ENCODE measurements at regions not wholly inside any gene's neighbourhood (a gene's known extent, or its start where the extent isn't known, plus 50 kb on each side); places are given as distances from the start of the nearest gene placed in this dataset.
"Not testable (repeated sequence)": the region's sequence is repeated elsewhere in the genome, so short reads cannot be mapped to it uniquely, and the experiment has no call there.

DNA sequence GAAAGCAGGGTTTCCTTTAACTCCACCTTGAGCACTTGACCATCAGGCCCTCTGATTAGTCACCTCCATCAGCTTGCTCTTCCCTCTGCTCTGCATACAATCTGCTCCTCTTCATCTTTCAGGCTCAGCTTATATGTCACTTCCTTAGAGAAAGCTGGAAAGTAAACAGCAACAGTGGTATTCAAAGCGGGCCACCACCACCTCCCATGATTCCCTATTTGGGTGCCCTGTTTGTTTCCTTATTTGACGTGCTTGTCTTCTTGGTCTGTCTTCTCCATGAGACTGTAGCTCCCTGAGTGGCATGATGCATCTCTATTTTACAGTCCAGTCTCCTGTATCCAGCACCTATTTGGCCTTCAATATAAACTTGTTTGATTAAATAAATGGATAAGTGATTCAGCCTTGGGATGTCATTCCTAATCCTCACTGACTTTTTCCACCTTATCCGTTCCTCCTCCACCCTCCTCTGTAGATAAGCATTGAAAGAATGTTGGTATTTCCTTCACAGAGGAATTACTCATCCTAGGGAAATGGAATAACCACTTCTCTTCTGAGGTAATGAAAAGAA, 102.8 kb upstream of the SGK1 start:
- DNase-seq (ENCODE audit: extremely low read depth in 1 of 2, low read depth in 1 of 2), result no peak

DNA sequence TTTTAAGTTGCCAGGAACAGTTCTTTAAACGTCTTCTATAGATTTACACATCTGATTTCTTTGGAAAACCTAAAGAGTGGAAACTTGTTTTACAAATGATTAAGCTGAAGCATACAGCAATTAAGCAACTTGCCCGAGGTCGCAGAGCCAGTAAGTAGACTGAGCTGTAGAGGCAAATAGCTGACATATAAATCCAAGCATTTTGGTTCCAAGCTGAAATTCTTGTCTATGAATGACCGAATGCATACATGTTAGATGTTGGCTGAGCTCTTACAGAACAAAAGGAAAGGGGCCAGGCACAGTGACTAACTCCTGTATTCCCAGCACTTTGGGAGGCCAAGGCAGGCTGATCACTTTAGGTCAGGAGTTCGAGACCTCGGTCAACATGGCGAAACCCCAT, 101.8 kb upstream of the SGK1 start:
- DNase-seq (ENCODE audit: extremely low read depth in 1 of 2, low read depth in 1 of 2), result no peak

DNA sequence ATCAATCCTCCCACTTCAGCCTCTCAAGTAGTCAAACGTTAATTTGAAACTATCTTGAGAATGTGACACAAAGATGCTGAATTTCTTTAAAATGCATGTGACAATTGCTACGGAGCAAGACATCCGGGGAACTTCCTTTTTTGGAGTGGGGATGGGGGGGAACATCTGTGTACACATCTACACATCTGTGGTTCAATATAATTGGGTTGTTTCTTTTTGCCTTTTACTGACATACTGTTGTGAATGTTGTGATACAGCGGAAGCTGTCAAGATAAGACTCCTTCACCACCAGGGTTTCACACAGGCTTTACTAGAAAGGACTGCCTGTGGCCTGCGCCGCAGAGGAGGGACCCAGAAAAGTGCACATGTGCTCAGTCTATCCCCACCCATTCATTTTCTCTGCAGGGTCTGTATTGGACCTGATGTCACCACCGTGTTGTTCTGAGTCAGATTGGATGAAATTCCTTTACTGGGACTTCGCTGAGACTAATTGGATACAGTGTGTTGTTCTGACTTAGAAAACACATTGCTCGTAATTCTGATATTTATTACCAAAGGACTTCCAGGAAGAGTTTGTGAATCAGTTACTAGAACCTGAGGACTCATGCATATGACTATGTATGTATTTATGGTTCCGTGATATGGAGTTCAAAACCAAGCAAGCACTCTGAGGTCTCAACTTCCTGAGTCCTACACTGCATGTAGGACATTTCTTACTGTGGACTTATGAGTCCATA, 98.7 kb upstream of the SGK1 start:
- DNase-seq (ENCODE audit: extremely low read depth in 1 of 2, low read depth in 1 of 2), result no peak

DNA sequence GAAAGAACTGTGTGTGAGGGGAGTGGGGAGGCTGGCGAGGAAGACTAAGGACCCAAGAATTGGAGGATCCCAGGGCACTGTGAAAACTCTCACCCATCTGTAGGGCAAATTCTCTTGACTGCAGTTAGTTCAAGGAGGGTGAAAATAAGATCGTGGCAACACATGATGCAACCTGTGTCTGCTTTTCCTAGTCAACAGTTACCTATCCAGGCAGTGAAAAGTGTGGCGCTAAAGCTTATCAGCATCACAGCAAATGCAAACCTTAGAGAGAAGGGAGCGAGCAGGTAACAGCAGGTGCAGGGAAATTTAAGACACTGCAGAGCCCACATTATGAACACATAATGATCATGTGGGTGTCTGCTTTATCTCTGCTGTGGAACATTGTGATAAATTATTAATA, 97.7 kb upstream of the SGK1 start:
- DNase-seq (ENCODE audit: extremely low read depth in 1 of 2, low read depth in 1 of 2), result no peak

- no peak for DNase-seq (ENCODE audit: extremely low read depth in 1 of 2, low read depth in 1 of 2)
These were observed 97.3 kb upstream of the SGK1 start for GRCh38 chr6:134415194-134415593.

GRCh38 chr6:134414793-134415192, 96.9 kb upstream of the SGK1 start:
- no peak for DNase-seq (ENCODE audit: extremely low read depth in 1 of 2, low read depth in 1 of 2)

DNA sequence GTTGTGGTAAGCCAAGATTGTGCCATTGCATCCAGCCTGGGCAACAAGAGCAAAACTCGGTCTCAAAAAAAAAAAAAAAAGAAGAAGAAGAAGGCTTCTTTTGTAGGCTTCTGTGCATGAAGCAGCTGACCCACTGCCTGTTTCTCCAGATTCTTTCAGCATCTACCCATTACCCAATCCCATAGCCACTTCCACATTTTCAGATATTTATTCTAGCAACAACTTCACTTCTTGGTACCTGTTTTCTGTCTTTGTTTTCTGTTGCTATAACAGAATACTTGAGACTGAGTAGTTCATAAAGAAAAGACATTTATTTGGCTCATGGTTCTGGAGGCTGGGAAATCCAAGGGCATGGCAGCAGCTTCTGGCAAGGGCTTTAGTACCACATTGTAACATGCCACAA, 95.3 kb upstream of the SGK1 start:
- no peak for DNase-seq (ENCODE audit: extremely low read depth in 1 of 2, low read depth in 1 of 2)

GRCh38 chr6:134410541-134410940, 92.6 kb upstream of the SGK1 start:
- no peak for DNase-seq (ENCODE audit: extremely low read depth in 1 of 2, low read depth in 1 of 2)

DNA sequence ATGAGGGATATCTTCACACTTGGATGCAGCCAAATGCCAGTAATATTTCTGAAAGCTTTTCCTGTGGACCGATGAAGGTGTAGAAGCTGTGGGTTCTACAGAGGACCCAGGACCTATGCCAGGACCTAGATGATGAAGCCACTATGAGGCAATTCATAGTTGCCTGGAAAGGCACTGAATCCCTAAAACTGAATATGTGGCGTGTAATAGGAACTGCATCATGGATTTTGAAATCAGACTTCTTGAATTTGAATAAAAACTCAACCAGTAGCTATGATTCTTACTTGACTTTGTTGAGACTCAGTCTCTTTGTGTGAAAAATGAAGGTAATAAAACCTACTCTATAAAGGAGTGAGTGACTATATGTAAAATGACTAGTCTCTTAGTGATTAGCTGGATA, 89.9 kb upstream of the SGK1 start:
- no peak for DNase-seq (ENCODE audit: extremely low read depth in 1 of 2, low read depth in 1 of 2)

GRCh38 chr6:134406311-134406710, 88.4 kb upstream of the SGK1 start:
- DNase-seq (ENCODE audit: extremely low read depth in 1 of 2, low read depth in 1 of 2), result no peak

DNA sequence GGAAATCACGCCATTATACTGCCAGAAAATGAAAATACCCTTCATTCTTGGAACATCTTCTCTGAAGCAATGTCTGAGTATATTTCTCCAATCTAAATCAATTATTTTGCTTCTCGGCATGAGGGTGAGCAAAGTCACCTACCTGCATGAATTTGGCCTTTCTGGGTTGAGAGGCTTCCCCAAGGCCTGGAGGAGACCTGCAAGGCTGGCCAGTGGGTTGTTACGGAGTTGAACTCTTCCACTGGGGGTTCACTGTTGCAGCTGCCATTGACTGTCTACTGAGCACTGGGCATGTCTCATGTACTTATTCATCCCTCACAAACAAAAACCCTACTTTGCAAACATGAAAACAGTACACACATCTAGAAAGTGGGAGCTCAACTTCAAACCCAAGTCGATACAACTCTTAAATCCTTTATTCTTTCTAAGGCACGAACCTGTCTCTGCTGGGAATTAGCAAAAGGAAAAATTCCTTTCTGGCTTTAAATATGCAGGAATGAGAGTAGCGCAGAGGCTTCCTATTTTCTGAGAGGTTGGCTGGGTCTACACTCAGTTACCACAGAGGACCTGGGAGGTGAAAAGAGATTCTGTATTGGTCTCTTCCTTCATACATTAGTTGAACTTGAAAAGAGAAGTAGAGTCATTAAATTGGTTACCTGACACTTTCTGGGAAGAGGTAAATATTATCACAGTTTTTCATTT, 87.6 kb upstream of the SGK1 start:
- no peak for DNase-seq (ENCODE audit: extremely low read depth in 1 of 2, low read depth in 1 of 2)

DNA sequence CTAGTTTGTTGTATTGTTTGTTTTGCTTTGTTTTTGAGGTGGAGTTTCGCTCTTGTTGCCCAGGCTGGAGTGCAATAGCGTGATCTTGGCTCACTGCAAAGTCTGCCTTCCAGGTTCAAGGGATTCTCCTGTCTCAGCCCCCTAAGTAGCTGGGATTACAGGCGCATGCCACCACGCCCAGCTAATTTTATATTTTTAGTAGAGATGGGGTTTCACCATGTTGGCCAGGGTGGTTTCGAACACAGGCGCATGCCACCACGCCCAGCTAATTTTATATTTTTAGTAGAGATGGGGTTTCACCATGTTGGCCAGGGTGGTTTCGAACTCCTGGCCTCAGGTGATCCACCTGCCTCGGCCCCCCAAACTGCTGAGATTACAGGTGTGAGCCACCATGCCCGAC, 85.4 kb upstream of the SGK1 start:
- DNase-seq (ENCODE audit: extremely low read depth in 1 of 2, low read depth in 1 of 2), result not testable (repeated sequence)

DNA sequence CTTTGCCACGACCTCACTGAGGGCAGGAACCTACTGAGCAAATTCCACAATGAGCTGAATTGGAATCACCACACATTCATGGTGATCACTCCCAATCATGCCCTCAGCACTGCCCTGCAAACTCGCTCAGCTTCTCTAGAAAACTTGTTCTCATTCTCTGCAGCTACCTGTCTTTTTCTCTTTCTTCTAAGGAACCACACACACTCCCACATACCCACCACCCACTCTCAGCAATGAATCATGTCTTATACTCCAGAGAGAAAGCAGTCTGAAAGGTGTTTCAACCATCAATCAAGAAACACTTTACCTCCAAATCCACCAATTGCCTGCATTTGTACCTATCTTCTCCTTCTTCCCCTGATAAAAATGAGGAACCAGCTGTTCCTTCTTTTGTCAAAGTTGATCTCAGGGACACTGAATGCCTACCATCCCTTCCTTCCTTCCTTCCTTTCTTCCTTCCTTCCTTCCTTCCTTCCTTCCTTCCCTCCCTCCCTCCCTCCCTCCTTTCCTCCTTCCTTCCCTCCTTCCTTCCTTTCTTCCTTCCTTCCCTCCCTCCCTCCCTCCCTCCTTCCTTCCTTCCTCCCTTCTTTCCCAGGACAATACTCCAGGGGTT, 84.6 kb upstream of the SGK1 start:
- no peak for DNase-seq (ENCODE audit: extremely low read depth in 1 of 2, low read depth in 1 of 2)

DNA sequence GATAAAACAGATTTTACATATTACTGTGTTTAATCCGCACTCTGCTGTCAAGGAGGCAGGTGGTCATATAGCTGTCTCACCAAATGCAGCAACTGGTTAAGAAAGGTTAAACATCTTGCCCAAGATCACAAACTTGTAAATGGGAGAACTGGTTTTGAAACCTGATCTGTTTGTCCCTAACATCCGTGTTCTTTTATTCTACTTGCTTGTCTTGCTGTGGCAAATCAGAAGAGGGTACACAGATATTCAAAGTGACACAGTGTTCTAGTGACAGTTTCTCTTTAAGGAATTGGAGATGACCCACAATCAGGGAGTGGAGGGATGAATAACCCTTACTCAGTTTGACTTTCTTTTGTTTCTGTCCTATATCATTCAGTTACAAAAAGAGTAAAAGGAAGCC, 83.0 kb upstream of the SGK1 start:
- DNase-seq (ENCODE audit: extremely low read depth in 1 of 2, low read depth in 1 of 2), result no peak

GRCh38 chr6:134398453-134398852, 80.5 kb upstream of the SGK1 start:
- no peak for DNase-seq (ENCODE audit: extremely low read depth in 1 of 2, low read depth in 1 of 2)

GRCh38 chr6:134397676-134398075, 79.8 kb upstream of the SGK1 start:
- no peak for DNase-seq (ENCODE audit: extremely low read depth in 1 of 2, low read depth in 1 of 2)

DNA sequence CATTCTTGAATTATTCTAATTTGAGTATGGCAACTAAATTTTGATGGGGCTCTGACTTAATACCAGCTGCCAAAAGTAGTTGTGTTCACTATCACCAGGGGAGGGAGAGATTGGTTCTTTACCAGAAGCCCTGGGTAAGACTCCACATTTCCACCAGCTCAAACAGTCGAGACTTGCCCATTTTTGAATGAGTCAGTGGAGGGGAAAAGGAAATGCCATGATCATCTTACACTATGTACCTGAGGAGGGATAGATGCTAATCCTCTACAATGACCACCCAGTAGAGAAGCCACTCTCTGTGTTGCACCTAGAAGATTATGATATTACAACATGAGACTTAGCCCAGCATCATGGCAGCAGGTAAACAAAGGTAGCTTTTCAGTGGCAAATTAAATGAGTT, 77.0 kb upstream of the SGK1 start:
- DNase-seq (ENCODE audit: extremely low read depth in 1 of 2, low read depth in 1 of 2), result no peak

DNA sequence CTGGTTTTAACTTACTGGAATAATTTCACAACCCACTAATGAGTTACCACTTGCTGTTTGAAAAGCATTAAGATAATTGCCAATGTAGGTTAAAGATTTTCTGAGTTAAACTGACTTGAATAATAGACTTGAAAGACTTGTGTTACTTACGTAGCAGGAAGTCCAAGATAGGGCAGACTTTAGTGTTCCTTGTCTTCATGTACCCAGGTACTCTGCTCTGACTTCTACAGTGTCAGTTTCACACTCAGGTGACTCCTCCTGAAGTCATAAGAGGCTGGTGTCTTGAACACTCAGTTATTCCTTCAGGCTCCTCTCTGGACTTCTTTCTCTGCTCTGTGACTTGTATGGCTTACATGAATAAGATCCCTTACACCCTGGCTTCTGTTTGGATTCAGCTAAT, 76.3 kb upstream of the SGK1 start:
- no peak for DNase-seq (ENCODE audit: extremely low read depth in 1 of 2, low read depth in 1 of 2)

DNA sequence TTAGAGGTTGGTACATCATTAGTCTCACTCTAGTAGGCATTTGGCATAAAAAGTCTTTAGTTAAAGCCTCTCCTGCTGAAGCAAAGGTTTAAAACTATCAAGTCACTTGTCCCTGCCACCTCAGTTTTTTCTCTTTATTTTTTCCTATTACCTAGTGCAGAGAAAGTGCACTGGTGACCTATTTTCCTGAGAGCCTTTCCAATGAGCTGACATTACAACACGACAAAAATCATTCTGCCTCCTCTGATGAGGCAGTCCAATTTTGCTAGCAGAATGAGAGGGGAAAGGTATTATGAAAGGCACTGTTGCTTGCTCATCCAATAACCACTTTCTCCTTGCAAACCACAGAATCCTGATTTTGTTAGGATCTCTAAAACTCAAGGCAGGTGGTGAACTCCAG, 73.3 kb upstream of the SGK1 start:
- no peak for DNase-seq (ENCODE audit: extremely low read depth in 1 of 2, low read depth in 1 of 2)

DNA sequence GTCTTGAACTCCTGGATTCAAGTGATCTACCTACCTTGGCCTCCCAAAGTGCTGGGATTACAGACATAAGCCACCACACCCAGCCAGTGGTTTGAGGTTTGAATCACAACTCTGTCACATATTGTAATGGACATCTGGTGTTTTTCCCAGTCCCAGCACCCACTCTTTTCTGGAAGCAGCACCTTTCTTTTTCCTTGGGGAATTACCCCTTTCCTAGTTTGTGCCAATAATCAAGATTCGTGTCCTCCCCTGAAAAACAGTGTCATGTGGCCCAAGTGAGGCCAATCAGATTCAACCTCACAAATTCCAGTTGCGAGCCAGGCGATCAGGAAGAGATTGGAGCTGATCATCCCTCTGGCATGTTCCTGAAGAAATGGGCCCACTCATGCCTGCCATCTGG, 71.7 kb upstream of the SGK1 start:
- no peak for DNase-seq (ENCODE audit: extremely low read depth in 1 of 2, low read depth in 1 of 2)

DNA sequence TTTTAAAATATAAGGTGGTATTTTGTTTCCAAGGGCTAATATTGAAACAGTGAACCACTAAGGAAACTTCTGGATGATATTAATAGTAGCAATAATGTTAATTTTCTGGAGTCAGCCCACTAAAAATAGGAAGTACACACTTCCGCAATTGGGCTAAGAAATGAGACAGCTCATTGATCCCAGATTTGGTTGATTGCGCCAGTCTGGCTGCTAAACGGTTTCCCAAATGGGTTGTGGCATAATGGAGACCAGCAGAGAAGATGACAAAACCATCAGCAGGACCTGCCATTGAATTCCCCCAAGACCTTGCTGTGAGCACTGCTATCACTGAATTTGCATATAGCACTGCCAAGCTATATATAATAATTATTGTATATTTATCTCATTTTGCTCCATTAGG, 71.2 kb upstream of the SGK1 start:
- no peak for DNase-seq (ENCODE audit: extremely low read depth in 1 of 2, low read depth in 1 of 2)

GRCh38 chr6:134386482-134386881, 68.6 kb upstream of the SGK1 start:
- not testable (repeated sequence) for DNase-seq (ENCODE audit: extremely low read depth in 1 of 2, low read depth in 1 of 2)
